ENCODE measurements at regions not wholly inside any gene's neighbourhood (a gene's known extent, or its start where the extent isn't known, plus 50 kb on each side); places are given as distances from the start of the nearest gene placed in this dataset.
A peak's percentile ranks its signal among the peaks of the same experiment; 100 is the strongest.

DNA sequence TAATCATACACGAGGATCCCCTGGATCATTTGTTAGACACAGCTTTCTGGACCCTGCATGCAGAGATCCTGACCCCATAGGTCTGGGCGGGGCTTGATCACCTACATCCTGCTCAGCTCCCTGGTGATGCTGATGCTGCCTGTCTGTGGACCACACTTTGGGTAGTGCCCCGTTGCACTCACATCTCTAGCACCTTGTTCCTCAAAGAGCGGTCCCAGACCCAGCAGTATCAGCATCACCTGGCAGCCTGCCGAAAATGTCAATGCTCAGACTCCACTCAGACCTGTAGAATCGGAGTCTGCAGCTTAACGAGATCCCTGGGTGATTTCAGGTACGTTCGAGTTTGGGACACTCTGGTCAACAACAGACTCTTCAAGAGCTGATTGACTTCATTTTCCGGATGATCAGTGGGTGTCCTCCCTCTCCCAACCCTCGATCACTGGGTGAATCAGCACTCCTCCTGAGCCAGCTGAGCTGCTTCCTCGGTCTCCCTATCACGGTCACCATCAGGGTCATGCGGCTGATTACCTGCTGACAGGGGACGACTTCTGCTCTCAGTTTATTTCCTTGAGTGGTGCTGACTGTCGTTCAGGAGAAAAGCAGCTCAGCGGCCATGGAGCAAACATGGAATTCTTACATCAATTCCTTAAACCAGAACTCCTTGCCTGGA, 150.6 kb upstream of the RAB12 start:
- no peak for DNase-seq (ENCODE audit: low read depth)

DNA sequence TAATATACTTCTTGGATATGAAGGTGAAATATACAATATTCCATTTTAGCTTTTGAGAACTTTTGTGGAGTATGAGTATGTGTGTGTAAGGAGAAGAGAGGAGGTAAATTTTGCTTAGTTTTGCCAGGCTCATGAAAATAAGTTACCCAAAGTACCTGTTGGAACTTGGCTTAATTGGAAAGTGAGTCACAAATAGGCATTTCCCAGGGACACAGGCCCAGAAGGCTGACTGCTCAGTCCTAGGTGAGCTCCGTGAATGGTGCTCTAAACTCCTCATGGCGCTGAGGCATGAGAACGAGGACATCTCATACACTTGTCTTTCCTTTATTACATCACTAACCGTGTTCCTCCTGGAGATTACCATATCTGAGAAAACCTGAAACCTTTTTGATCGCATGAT, 148.5 kb upstream of the RAB12 start:
- DNase-seq (ENCODE audit: low read depth) = no peak

DNA sequence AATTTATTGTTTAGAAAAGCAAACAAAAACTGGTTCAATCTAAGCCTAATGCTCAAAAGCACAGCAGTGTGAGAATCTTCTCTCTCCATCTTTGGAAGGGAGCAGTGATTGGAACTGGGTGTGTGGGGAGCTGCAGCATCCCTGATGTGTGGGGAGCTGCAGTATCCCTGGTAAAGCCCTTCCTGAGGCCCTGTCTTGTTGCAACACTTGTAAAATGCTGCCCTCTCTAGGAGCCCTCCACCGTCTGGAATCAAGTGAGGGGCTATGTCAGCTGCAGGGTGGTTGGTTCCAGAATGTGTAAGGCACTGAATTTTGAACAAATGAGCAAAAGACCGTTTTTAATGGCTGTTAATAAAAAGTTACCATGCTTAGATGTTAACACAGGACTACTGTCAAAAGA, 147.7 kb upstream of the RAB12 start:
- no peak for DNase-seq (ENCODE audit: low read depth)

DNA sequence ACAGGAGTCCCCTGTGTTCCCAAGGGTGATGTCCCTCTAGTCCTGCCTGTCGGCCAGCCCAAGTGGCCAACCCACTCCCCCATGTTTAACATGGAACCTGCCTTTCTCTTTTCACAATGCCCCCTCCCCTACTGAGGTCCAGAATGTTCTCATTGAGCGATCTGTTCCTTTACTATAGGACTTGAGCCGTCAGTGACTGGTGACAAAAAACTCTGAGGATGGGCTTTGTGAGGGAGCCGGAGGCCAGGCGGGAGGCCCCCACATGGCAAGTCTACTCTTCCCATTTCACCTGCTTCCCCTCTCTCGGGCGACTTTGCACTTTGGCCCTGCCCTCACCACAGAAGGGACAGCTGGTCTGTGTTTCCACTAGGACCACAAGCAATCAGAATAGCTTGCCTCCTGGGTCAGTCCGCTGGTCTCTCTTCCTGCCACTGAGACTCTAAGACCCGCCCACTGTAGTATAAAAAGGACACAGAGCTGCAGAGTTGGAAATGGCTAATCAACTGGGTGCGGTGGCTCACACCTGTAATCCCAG, 146.5 kb upstream of the RAB12 start:
- DNase-seq (ENCODE audit: low read depth) = no peak

DNA sequence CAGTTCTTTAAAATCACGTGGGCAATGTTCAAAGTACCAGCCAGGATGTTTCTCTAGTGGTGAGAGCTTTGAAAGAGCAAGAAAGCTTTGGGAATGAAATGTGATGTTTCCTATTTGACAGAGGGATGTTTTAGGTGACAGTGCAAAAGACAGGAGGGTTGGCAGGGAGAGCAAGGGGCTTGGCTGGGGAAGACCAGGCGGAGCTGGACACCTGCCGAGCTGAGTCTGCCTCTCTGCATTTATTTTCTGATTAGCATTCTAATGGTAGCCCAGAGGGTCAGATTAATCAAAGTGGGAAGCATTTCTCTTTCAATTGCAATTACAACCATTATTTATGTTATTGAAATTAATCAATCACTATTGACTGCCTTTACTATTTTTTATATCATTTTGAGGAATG, 145.4 kb upstream of the RAB12 start:
- no peak for DNase-seq (ENCODE audit: low read depth)

DNA sequence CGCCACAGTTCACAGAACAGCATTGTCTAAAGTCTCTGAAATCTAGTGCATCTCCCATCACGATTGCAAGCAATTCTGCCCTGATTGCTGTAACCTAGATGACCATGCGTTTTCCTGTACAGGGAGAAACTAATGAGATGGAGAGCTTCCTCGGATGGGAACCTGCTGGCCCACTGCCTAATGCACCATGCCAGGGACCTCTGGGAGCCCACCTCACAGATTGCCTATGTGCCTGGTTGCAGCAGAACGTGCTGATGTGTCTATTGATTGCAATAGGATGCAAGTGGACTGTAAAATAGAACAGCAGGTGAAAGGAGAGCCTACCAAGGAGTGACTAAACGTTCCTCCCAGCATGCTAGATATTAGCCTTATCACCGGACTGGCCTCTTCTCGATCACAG, 141.0 kb upstream of the RAB12 start:
- DNase-seq (ENCODE audit: low read depth) = no peak

DNA sequence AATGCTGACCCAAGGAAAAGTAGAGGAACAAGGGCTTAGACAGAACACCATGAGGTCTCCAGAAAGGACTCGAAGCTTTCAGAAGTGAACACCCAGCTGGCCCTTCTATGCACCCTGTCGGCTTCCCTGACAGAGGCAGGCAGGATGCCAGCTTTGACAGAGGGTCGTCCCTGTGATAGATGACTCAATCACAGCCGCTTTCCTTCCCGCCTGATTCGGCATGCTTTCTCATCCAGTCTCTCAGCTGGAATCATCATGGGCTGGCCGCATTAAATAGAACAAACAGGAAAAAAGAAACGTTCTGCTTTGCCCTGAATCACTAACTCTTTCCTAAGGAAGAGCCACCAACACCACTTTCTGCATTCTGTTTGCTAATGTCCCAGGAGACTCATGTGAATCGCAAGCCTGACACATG, 140.3 kb upstream of the RAB12 start:
- no peak for DNase-seq (ENCODE audit: low read depth)

DNA sequence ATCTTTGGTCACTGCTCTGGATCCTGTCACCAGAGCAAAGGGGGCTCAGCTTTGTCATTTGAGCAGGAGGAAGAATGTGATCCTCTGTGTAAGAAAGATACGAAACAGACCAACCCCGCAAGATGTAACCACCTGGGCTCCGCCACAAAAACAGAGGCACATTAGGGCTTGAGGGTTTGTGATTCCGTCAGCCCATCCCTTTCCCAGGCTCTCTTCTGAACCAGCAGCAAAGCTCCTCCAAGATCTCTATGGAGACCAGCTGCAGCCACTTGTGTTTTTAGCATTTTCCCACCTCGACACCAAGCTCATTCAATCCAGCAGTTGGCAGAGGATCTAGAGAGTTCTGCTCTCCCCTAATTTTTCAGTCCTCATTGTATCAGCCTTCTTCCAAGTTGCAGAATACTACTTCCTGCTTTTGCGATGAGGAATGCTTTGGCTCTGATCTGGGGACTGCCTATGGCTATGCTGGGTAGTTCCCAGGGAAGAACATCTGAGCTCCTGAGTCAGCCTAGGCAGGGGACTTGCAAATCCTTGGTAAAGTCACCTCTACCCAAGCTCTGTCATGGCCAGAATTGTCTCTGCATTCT, 139.6 kb upstream of the RAB12 start:
- DNase-seq (ENCODE audit: low read depth) = peak; percentile 37

DNA sequence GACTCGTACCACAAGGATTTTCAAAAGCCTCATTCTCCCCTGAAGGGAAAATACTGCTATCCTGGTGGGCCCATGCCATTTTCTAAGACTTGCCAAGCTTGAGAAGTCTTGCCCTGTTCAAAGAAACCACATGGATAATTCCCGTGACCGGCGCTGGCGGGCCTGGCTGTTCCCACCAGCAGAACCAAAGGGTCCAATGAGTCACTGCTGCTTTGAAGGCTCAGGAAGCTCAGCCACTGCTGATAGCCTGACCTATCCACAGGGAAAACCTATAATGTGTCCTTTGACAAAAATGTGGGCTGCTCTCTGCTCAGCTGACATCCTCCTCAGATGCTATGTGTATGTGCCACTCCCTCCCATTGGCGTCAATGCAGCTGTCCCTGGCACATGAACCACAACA, 137.9 kb upstream of the RAB12 start:
- no peak for DNase-seq (ENCODE audit: low read depth)

DNA sequence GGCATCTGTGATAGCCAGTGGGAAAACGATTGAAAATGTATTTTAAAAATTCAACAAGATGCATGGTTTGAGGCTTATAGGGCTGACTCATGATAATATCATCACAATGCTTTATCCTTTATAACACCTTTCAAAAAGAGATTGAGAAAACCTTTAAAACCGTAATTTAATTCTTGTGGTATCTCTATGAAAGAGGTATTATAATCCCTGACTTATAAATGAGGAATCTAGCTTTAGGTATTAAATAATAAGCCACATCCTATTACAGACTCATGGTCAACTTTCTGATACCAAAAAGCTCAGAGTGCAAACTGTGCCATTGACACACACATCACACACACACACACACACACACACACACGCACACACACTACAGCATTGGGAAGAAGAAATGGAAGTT, 134.6 kb upstream of the RAB12 start:
- no peak for DNase-seq (ENCODE audit: low read depth)

DNA sequence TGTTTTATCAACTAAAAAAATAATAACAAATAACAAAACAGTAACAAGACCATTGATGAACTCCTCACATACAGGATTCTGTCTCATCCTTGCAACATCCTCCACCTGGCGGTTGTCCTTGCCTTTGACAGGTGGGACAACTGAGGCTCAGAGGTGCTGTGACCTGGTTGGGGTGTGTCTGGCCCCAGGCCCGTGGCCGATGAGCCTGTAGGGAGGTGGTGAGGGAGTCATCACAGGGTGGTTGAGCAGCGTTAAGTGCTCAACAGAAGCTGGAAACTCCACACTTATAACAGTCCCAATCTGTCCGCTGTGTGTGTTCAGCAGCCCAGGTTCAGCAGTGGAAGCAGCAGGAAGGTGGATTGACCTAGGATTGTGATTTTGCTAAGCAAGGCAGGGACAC, 131.6 kb upstream of the RAB12 start:
- no peak for DNase-seq (ENCODE audit: low read depth)

DNA sequence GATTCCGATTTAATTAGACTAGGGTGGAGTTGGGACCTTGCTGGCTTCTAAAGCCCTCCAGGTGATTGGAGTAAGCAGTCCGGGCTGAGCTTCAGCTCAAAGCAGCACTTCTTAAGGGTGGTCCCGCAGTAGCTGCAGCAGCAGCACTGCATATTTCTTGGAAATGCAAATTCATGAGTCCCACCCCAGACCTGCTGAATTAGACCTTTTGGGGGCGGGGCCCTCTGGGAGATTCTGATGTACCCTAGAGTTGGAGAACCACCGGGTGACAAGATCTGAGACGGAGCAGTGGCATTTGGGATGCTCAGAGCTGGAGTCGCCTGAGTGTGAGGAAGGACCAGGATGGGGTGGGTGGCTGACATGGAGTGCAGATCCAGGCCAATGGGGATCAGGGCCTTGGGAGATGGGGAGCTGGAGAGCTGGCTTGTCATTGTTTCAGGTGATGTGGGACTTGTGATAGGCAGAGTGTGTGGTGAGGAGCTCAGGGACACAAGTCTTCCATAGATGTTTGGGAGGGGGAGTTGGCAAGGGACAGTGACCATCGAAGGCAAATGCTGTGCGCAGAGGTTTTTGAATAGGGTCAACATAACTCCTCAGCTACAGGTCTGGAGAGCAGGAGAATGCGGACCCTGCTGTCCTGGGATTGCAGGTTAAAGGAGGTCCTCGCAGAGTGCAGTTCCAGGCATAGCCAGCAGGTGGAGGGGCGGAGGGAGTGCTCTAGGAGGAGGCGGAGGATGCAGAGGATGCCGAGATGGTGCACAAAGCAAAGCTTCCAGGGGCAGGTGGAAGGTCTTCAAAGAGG, 130.9 kb upstream of the RAB12 start:
- peak; percentile 41 for DNase-seq (ENCODE audit: low read depth)

DNA sequence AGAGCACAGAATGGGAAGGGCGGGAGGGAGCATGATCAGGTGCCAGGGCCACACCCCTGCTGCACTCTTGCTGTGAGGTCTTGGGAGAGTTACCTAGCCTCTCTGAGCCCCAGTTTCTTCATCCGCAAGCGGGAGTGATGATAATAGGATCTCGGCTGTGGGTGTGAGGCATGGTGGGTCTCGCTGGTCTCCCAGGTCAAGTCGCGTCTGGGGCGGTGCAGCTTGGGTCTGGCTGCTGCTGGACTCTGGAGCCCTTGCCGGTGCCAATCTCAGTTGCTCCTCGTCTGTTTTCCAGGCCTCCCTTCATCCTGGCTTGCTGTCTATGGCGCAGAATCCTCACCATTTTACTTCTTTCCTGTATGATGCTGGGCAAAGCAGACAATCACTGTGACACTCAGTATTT, 130.3 kb upstream of the RAB12 start:
- DNase-seq (ENCODE audit: low read depth) = no peak

DNA sequence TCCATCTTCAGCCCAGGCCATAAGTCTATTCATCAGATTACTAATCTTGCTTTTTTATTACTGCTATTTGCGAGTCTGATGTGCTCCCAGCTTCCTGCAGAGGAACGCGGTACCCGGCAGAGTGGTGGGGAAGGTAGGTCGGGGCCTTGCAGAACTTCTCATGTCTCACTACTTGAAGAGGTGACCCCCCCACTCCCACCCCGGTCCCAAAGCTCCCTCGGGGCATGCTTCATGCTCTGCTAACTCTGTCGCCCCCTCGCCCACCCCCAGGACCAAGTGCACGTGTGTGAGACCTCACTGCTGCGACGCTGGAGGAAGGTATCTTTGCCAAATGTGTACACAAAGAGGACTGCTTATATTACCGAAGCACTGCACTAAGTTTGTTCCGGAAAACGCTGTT, 129.4 kb upstream of the RAB12 start:
- no peak for DNase-seq (ENCODE audit: low read depth)

DNA sequence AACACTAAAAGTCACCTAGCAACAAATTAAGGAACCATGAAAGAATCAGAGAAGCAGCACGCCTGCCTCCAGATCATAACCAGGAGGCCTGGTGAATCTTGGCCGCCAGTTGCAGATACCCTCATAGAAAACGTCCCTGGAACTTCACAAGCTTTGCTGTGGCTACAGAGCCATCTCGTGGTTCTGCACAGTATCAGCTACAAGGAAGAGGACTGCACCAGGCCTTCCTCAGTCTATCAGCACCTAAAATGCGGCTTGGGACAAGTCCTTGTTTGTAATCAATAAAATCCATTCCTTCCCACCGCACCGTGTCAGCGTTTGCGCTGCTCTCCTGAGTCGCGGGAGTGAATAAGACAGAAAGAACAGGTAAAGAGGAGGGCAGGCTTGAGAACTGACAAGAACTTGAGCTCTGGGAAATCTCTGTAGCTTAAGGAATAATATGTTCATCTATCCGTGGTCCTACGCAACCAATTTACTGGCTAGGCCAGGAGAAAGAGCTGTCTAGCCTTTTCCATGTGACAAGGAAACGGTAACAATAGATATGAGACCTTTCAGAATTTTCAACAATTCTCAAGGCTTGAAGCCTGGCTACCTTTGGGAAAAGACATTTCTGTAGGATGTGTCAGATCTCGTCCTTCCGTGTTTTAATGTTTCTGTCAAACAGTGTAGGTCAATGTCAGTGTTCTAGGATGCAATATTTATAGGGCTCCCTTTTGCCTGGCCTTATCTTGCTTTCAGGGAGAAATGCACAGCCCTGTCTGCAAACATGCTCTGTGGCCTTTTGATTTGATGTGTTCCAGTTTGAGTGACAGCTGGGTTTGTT, 128.5 kb upstream of the RAB12 start:
- DNase-seq (ENCODE audit: low read depth) = peak; percentile 56

DNA sequence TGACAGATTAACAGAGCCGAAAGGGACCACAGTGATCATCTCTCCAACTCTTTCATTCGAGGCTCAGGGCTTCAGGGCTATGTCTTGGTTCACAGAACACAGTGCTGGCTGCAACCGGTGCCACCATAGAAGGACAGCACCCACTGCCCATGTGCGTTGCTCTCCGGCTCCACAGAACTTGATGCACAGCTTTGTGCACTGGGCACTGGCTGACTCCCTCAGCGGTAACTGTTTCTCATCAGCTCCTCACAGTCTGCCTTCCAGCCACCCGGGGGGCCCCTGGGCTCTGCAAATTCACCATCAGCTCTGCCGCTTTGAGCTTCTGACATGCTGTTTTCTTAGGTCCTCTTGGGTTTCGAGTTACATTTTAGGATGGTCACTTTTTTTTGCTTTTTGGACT, 124.3 kb upstream of the RAB12 start:
- no peak for DNase-seq (ENCODE audit: low read depth)

DNA sequence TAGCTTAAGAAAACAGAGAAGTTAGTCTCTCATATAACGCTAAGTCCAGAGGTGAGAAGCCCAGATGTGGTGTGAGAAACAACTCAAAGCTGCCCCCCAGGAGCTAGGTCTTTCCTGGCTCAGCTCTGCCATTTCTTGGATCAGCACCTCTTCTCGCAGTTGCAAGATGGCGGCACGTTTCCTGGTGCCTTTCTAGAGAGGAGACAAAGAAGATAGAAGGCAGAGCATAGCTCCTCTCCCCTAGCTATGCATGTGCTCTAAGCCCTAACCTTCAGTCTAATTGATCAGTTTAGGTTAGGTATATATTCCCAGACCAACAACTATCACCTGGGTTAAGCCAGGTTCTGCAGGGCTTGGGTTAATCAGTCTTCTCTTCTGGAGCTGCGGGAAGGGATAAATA, 119.5 kb upstream of the RAB12 start:
- no peak for DNase-seq (ENCODE audit: low read depth)

DNA sequence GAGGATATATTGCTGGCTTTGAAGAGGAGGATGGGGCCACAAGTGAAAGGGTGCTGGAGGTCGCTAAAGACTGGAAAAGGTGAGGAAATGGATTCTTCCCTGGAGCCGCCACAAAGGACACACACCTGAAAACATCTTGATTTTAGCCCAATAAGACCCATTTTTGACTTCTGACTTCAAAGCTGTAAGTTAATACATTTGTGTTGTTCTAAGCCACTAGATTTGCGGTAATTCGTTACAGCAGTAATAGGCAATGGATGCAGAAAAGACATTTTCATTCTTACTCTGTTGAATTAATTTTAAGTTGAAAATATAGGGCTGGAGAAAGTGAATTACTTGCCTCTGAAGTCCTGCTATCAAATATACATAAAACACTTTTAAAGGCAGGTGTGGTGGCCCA, 117.7 kb upstream of the RAB12 start:
- DNase-seq (ENCODE audit: low read depth) = no peak

DNA sequence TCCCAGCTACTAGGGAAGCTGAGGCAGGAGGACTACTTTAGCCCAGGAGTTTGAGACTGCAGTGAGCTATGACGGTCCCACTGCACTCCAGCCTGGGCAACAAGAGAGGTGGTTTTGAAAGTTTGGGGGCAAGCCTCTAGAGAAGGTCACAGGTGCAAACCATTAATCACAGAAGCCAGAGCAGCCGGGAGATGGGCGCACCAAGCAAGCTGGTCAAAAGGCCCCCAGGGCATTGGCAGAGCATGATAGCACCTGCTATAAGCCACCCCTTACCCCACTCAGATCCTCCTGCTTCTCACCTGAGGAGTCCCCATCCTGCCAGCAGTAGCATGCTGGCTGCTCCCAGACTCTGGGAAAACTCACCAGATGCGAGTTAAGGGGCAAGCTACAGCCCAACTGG, 116.1 kb upstream of the RAB12 start:
- no peak for DNase-seq (ENCODE audit: low read depth)

DNA sequence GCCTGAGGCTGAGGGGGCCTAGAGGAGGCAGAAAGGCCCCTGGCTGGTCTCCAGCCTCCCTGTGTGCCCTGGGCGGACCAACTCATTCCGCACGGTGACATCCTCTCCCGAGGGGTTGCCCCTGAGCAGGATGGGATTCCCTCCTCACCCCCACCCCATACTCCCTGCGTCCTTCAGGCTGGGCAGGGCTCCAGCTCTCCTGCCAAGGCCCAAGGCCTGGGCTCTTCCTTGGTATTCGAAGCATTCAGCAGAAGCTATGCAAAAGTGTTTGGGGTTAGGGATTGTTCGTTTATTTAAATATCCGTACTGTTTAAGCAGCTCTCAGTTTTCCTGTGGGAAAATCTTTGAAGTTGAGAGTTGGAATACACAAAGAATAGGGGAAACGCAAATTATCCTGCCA, 113.1 kb upstream of the RAB12 start:
- no peak for DNase-seq (ENCODE audit: low read depth)

DNA sequence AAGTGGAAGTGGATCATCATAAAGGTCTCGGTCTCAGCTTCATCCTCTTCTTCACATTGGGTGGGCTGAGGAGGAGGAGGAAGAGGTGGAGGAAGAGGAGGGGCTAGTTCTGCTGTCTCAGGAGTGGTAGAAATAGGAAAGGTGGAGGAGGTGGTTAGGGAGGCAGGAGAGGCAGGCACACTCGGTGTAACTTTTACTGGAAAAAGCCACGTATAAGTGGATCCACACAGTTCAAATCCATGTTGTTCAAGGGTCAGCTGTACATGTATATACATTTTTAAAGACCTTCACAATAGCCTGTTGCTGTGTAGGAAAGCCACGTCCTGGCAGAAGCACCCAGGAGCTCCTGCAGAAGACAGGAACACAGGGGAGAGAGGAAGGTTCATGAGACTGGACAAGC, 110.3 kb upstream of the RAB12 start:
- no peak for DNase-seq (ENCODE audit: low read depth)

Measured in fibroblast of gingiva (primary cell).